Keratinocyte (primary cell): ENCODE measurements at regions not wholly inside any gene's neighbourhood (a gene's known extent, or its start where the extent isn't known, plus 50 kb on each side); places are given as distances from the start of the nearest gene placed in this dataset.

ENCODE experiments used
- EZH2 ChIP-seq: IDR thresholded peaks from one replicate; pipeline ENCODE4 v1.6.1; 2012; ENCODE audit warnings: inconsistent platforms, mild to moderate bottlenecking, low read length, moderate library complexity
- TF ChIP-seq, protein P1 (sequence below), 3 experiments: IDR thresholded peaks in 1 of 3; conservative IDR thresholded peaks in 1 of 3; optimal IDR thresholded peaks in 1 of 3; 2 replicates in 2 of 3; 3 replicates in 1 of 3; pipeline versions ENCODE3 to v1.5.1; 2011; ENCODE audit warnings: low read length in 3 of 3, mild to moderate bottlenecking in 3 of 3, moderate library complexity in 2 of 3, control low read depth in 1 of 3, inconsistent platforms in 1 of 3; ENCODE audit not compliant: insufficient read depth in 2 of 3; ENCODE audit errors: extremely low read depth in 1 of 3

DNA sequence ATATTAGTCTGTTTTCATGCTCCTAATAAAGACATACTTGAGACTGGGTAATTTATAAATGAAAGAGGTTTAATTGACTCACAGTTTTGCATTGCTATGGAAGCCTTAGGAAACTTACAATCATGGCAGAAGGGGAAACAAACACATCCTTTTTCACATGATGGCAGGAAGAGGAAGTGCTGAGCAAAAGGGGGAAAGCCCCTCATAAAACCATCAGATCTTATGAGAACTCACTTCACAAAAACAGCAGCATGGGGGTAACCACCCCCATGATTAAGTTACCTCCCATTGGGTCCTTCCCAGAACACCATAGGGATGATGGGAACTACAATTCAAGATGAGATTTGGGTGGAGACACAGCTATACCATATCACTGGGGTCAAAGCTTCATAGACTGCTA, 254.2 kb downstream of the ERMARD start:
- TF ChIP-seq, protein P1, sequence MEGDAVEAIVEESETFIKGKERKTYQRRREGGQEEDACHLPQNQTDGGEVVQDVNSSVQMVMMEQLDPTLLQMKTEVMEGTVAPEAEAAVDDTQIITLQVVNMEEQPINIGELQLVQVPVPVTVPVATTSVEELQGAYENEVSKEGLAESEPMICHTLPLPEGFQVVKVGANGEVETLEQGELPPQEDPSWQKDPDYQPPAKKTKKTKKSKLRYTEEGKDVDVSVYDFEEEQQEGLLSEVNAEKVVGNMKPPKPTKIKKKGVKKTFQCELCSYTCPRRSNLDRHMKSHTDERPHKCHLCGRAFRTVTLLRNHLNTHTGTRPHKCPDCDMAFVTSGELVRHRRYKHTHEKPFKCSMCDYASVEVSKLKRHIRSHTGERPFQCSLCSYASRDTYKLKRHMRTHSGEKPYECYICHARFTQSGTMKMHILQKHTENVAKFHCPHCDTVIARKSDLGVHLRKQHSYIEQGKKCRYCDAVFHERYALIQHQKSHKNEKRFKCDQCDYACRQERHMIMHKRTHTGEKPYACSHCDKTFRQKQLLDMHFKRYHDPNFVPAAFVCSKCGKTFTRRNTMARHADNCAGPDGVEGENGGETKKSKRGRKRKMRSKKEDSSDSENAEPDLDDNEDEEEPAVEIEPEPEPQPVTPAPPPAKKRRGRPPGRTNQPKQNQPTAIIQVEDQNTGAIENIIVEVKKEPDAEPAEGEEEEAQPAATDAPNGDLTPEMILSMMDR (optimal IDR thresholded peaks at IDR 0.05 in 1 of 3, IDR thresholded peaks at IDR 0.05 in 1 of 3, conservative IDR thresholded peaks at IDR 0.05 in 1 of 3; ENCODE audit: extremely low read depth in 1 of 3, insufficient read depth in 2 of 3, low read length in 3 of 3) = no peak
- no peak for TF ChIP-seq EZH2
